ENCODE measurements at regions not wholly inside any gene's neighbourhood (a gene's known extent, or its start where the extent isn't known, plus 50 kb on each side); places are given as distances from the start of the nearest gene placed in this dataset.

DNA sequence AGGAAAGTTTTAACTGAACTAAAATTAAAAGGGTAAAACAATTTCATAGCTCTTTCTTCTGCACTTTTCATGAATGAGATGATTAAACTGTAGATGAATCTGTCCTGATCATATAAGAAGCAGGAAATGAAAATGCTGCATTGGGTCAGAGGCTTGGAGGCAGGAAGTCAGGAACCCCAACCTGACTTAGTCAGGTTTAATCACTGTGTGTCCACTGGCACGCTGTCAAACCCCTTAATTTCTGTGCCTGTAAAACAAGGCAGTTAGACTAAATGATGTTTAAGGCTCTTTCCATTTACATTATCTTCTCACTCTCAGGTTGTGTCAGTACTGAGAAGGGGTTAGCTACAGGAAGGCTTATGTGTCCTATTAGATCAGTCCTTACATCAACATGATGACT lies 193.3 kb upstream of the TTC14 start:
- no peaks in the 10 kb centered on the region for H4K20me1 ChIP-seq (ENCODE audit: control insufficient read depth, extremely low read depth, insufficient read depth, low read length)
- TF ChIP-seq, protein P1, sequence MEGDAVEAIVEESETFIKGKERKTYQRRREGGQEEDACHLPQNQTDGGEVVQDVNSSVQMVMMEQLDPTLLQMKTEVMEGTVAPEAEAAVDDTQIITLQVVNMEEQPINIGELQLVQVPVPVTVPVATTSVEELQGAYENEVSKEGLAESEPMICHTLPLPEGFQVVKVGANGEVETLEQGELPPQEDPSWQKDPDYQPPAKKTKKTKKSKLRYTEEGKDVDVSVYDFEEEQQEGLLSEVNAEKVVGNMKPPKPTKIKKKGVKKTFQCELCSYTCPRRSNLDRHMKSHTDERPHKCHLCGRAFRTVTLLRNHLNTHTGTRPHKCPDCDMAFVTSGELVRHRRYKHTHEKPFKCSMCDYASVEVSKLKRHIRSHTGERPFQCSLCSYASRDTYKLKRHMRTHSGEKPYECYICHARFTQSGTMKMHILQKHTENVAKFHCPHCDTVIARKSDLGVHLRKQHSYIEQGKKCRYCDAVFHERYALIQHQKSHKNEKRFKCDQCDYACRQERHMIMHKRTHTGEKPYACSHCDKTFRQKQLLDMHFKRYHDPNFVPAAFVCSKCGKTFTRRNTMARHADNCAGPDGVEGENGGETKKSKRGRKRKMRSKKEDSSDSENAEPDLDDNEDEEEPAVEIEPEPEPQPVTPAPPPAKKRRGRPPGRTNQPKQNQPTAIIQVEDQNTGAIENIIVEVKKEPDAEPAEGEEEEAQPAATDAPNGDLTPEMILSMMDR (conservative IDR thresholded peaks at IDR 0.05 in 1 of 2, IDR thresholded peaks at IDR 0.05 in 1 of 2; ENCODE audit: low read depth in 1 of 2, low read length in 2 of 2): no peak
- no peak for TF ChIP-seq EZH2 (IDR thresholded peaks at IDR 0.05; ENCODE audit: low read length, missing control alignments)
- H3K36me3 ChIP-seq (ENCODE audit: control insufficient read depth, insufficient read depth, low read length): no peaks in the 10 kb centered on the region
- H3K9ac ChIP-seq (ENCODE audit: insufficient read depth, low read length): no peak overlapping the region
- no peaks in the 10 kb centered on the region for H3K79me2 ChIP-seq (ENCODE audit: control insufficient read depth, insufficient read depth, low read length)
- no peaks in the 10 kb centered on the region for H3K27me3 ChIP-seq (ENCODE audit: control insufficient read depth, insufficient read depth, low read length)
- no peak overlapping the region for H3K27ac ChIP-seq (ENCODE audit: insufficient read depth, low read length)
- H3K4me2 ChIP-seq (ENCODE audit: extremely low read depth, insufficient read depth, low read length): no peak overlapping the region
- peak in 1 of 2 donors; percentile 67 for DNase-seq (ENCODE audit: low read depth in 2 of 2)
- no peaks in the 10 kb centered on the region for H3K9me3 ChIP-seq (ENCODE audit: control insufficient read depth, insufficient read depth, low read depth, low read length)
- no peak overlapping the region for H2AFZ ChIP-seq (ENCODE audit: low read length)
- H3K4me1 ChIP-seq (ENCODE audit: control insufficient read depth, extremely low read depth, insufficient read depth, low read length): no peaks in the 10 kb centered on the region
- no peak overlapping the region for H3K4me3 ChIP-seq (replicated peaks in 1 of 4; ENCODE audit: control extremely low read depth in 1 of 4, insufficient read depth in 1 of 4, low read depth in 3 of 4, low read length in 4 of 4)

DNA sequence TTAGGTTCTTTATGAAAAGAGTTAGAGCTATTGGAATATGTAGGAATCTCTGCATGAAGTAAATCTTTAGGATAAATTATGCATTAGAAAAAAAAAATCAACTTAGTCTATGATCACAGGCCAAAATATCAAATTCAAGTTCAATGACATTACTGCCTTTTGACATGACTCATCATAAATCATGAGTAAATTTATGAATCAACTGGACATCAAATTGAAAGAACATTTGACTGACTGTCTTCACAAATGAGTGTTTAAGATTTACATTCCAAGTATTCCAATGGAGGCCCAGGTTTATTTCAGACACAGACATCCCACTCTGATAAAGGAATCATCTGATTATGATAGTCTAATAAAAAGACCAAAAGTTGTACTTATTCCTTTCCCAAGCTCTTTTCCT lies 192.8 kb upstream of the TTC14 start:
- H3K27ac ChIP-seq (ENCODE audit: insufficient read depth, low read length): no peak overlapping the region
- H3K27me3 ChIP-seq (ENCODE audit: control insufficient read depth, insufficient read depth, low read length): no peaks in the 10 kb centered on the region
- H4K20me1 ChIP-seq (ENCODE audit: control insufficient read depth, extremely low read depth, insufficient read depth, low read length): no peaks in the 10 kb centered on the region
- no peak overlapping the region for H3K4me3 ChIP-seq (replicated peaks in 1 of 4; ENCODE audit: control extremely low read depth in 1 of 4, insufficient read depth in 1 of 4, low read depth in 3 of 4, low read length in 4 of 4)
- no peak for TF ChIP-seq EZH2 (IDR thresholded peaks at IDR 0.05; ENCODE audit: low read length, missing control alignments)
- TF ChIP-seq, protein P1 (conservative IDR thresholded peaks at IDR 0.05 in 1 of 2, IDR thresholded peaks at IDR 0.05 in 1 of 2; ENCODE audit: low read depth in 1 of 2, low read length in 2 of 2): no peak
- H3K9me3 ChIP-seq (ENCODE audit: control insufficient read depth, insufficient read depth, low read depth, low read length): no peaks in the 10 kb centered on the region
- no peaks in the 10 kb centered on the region for H3K4me1 ChIP-seq (ENCODE audit: control insufficient read depth, extremely low read depth, insufficient read depth, low read length)
- H3K9ac ChIP-seq (ENCODE audit: insufficient read depth, low read length): no peak overlapping the region
- peak in 1 of 2 donors; percentile 23 for DNase-seq (ENCODE audit: low read depth in 2 of 2)
- H3K4me2 ChIP-seq (ENCODE audit: extremely low read depth, insufficient read depth, low read length): no peak overlapping the region
- H3K36me3 ChIP-seq (ENCODE audit: control insufficient read depth, insufficient read depth, low read length): no peaks in the 10 kb centered on the region
- no peak overlapping the region for H2AFZ ChIP-seq (ENCODE audit: low read length)
- H3K79me2 ChIP-seq (ENCODE audit: control insufficient read depth, insufficient read depth, low read length): no peaks in the 10 kb centered on the region

DNA sequence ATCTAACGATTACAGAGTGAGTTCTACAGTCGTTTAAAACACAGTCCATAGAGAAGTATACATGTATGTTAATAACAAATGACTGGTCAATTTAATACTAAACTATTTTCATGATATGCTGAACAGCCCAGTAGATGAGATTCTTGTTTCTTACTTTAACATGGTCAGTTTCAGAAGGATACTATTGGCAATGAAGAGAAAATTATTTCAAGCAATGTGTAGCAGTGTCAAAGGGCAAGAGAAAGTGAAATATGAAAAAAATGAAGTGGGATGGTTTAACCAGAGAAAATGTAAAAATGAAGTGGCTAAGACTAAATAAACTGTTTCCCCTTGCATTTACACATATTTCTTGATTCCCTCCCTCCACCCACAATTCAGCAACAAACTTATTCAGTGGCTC lies 192.1 kb upstream of the TTC14 start:
- Histone ChIP-seq H2AFZ (ENCODE audit: low read length) (no peak overlapping the region), H3K27me3 (ENCODE audit: control insufficient read depth, insufficient read depth, low read length) (no peaks in the 10 kb centered on the region), H4K20me1 (ENCODE audit: control insufficient read depth, extremely low read depth, insufficient read depth, low read length) (no peaks in the 10 kb centered on the region), H3K4me1 (ENCODE audit: control insufficient read depth, extremely low read depth, insufficient read depth, low read length) (no peaks in the 10 kb centered on the region), H3K4me2 (ENCODE audit: extremely low read depth, insufficient read depth, low read length) (no peak overlapping the region), H3K9ac (ENCODE audit: insufficient read depth, low read length) (no peak overlapping the region), H3K36me3 (ENCODE audit: control insufficient read depth, insufficient read depth, low read length) (no peaks in the 10 kb centered on the region), H3K4me3 (replicated peaks in 1 of 4; ENCODE audit: control extremely low read depth in 1 of 4, insufficient read depth in 1 of 4, low read depth in 3 of 4, low read length in 4 of 4) (no peak overlapping the region), H3K79me2 (ENCODE audit: control insufficient read depth, insufficient read depth, low read length) (no peaks in the 10 kb centered on the region), H3K9me3 (ENCODE audit: control insufficient read depth, insufficient read depth, low read depth, low read length) (no peaks in the 10 kb centered on the region), H3K27ac (ENCODE audit: insufficient read depth, low read length) (no peak overlapping the region)
- no peak for TF ChIP-seq EZH2 (IDR thresholded peaks at IDR 0.05; ENCODE audit: low read length, missing control alignments)
- TF ChIP-seq, protein P1 (conservative IDR thresholded peaks at IDR 0.05 in 1 of 2, IDR thresholded peaks at IDR 0.05 in 1 of 2; ENCODE audit: low read depth in 1 of 2, low read length in 2 of 2): no peak
- DNase-seq (ENCODE audit: low read depth in 2 of 2): no peak

All from fibroblast of lung (primary cell).